ENCODE measurements at regions not wholly inside any gene's neighbourhood (a gene's known extent, or its start where the extent isn't known, plus 50 kb on each side); places are given as distances from the start of the nearest gene placed in this dataset.

DNA sequence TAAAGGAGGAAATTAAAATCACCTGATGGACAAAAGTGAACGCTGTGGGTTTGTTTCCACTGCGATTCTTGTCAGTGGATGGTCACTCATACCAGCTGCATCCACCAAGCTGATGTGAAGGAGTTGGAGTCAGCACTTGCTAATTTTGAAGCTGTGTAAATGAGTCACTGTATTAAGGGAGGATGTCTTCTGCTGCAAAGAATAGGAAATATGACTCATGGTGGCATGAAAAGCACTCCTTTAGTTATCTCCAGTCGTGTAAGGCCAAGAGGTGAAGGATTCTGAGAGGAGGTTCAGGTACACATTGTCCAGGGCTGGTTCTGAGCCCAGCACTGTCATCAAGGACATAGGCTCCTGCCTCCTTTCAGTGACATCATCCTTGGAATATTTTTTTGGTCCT lies 71.7 kb upstream of the SKOR2 start:
- TF ChIP-seq, protein P1, sequence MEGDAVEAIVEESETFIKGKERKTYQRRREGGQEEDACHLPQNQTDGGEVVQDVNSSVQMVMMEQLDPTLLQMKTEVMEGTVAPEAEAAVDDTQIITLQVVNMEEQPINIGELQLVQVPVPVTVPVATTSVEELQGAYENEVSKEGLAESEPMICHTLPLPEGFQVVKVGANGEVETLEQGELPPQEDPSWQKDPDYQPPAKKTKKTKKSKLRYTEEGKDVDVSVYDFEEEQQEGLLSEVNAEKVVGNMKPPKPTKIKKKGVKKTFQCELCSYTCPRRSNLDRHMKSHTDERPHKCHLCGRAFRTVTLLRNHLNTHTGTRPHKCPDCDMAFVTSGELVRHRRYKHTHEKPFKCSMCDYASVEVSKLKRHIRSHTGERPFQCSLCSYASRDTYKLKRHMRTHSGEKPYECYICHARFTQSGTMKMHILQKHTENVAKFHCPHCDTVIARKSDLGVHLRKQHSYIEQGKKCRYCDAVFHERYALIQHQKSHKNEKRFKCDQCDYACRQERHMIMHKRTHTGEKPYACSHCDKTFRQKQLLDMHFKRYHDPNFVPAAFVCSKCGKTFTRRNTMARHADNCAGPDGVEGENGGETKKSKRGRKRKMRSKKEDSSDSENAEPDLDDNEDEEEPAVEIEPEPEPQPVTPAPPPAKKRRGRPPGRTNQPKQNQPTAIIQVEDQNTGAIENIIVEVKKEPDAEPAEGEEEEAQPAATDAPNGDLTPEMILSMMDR (IDR thresholded peaks at IDR 0.05), result no peak
- Histone ChIP-seq H3K27ac (no peak overlapping the region), H3K4me3 (no peak overlapping the region), H3K4me1 (no peaks in the 10 kb centered on the region), H3K9me3 (no peaks in the 10 kb centered on the region), H3K36me3 (no peaks in the 10 kb centered on the region), H3K27me3 (no peaks in the 10 kb centered on the region)
- no peak for DNase-seq (ENCODE audit: low spot score)

DNA sequence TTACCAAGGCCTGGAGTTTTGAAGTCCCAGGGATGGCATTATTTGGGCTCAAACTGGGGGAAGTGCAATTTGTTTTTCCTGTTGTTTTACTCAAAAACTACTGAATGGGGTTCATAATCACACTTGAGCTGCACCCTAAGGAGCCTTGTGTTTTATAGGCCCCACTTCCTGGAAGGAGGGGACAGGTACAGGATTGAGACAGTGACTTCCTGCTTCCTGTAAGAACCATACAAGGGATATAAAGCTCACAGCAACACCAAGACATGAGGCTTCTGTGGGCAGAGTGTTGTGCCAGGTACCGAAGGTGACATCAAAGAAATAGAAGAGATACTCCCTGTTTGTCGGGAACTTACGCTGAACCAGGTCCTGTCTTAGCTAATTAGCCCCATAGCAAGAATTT lies 70.4 kb upstream of the SKOR2 start:
- TF ChIP-seq, protein P1 (IDR thresholded peaks at IDR 0.05), result no peak
- Histone ChIP-seq H3K9me3 (no peaks in the 10 kb centered on the region), H3K36me3 (no peaks in the 10 kb centered on the region), H3K27ac (no peak overlapping the region), H3K4me3 (no peak overlapping the region), H3K27me3 (no peaks in the 10 kb centered on the region), H3K4me1 (no peaks in the 10 kb centered on the region)
- no peak for DNase-seq (ENCODE audit: low spot score)

DNA sequence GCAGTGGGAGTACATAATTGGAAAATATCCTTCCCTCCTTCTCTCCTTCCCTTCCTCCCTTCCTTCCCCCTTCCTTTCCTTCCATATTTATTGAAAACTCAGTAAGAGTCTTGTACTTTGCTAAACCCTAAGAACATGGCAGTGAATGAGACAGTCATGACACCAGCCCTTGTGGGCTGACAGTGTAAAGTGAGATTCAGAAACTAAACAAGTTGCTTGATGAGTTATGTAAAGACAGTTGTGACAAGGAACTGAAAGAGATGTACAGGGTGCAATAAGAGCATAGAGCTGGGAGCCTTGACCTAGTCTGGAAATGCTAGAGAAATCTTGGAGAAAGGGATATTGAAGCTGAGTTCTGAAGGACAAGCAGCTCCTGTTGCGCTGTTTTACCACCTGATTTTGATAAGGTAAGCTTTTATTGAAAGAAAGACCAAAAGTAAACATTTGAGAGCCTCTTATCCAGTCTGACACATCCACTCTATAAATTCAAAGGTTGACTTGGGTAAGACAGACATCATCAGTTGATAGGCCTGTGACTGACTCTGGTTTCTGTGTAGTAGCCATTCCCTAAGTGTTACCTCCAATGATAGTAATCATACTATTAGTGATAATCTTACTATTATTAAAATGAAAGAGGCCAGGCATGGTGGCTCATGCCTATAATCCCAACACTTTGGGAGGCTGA lies 66.5 kb upstream of the SKOR2 start:
- DNase-seq (ENCODE audit: low spot score), result no peak
- Histone ChIP-seq H3K36me3 (no peaks in the 10 kb centered on the region), H3K27ac (no peak overlapping the region), H3K27me3 (no peaks in the 10 kb centered on the region), H3K4me1 (no peaks in the 10 kb centered on the region), H3K9me3 (no peaks in the 10 kb centered on the region), H3K4me3 (no peak overlapping the region)
- TF ChIP-seq, protein P1 (IDR thresholded peaks at IDR 0.05), result no peak

DNA sequence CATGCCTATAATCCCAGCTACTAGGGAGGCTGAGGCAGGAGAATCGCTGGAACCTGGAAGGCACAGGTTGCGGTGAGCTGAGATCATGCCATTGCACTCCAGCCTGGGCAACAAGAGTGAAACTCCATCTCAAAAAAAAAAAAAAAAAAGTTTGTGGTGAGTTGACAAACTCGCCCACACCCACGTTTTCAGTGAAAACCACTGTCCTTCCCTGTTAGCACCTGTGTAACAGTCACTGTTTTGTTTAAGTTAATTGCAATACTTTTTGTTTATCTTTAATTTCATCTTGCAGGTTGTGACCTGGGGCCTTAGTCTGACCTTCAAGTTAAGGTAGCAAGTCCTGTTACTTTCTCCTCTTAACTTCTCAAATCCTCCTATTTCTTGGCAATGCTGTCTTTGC lies 65.5 kb upstream of the SKOR2 start:
- Histone ChIP-seq H3K27me3 (no peaks in the 10 kb centered on the region), H3K36me3 (no peaks in the 10 kb centered on the region), H3K9me3 (no peaks in the 10 kb centered on the region), H3K4me3 (no peak overlapping the region), H3K4me1 (no peaks in the 10 kb centered on the region), H3K27ac (no peak overlapping the region)
- TF ChIP-seq, protein P1 (IDR thresholded peaks at IDR 0.05), result no peak
- DNase-seq (ENCODE audit: low spot score), result no peak

DNA sequence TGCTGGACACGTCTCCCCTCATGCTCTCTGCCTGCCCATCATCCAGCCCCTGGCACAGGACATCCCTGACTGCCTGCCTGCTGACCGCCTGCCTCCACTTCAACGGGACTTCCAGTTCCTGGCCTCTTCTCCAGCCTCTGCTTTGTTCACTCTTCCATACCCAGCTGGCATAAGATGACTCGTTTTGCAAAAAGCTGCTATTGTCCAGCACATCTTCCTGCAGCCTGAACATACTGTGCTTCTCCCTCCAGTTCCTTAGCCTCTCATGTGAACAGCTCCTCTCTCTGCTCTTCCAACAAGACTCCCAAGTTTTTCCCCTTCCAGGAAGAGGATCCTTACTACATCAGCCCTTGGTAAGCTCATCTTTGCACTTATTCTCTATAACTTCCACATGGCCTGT lies 62.4 kb upstream of the SKOR2 start:
- TF ChIP-seq, protein P1 (IDR thresholded peaks at IDR 0.05), result no peak
- H3K9me3 ChIP-seq, result peaks cover 0 to 4% of the 10 kb centered on the region in 2 donors
- no peaks in the 10 kb centered on the region for H3K36me3 ChIP-seq
- no peak overlapping the region for H3K27ac ChIP-seq
- H3K27me3 ChIP-seq, result no peaks in the 10 kb centered on the region
- H3K4me3 ChIP-seq, result no peak overlapping the region
- H3K4me1 ChIP-seq, result no peaks in the 10 kb centered on the region
- no peak for DNase-seq (ENCODE audit: low spot score)

DNA sequence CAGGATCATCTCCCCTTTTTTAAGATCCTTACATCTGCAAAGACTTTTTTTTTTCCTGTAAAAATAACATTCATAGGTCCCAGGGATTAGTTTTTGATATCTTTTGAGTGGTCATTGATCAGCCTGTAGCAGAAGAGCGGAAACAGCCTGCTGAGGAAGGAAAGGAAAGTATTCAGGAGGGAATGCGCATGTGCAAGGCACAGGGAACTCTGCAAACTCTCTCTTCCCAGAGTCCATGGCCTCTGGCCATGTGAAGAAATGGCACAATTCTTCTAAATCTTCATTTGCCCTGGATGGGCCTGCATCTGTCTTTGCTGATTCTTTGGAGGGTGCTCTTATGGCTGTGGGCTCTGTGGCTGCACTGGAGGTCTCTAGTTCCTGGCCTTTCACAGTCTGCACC lies 60.1 kb upstream of the SKOR2 start:
- Histone ChIP-seq H3K4me1 (no peaks in the 10 kb centered on the region), H3K4me3 (no peak overlapping the region), H3K36me3 (no peaks in the 10 kb centered on the region), H3K9me3 (peaks cover 0 to 4% of the 10 kb centered on the region in 2 donors), H3K27ac (no peak overlapping the region), H3K27me3 (no peaks in the 10 kb centered on the region)
- DNase-seq (ENCODE audit: low spot score), result no peak
- TF ChIP-seq, protein P1 (IDR thresholded peaks at IDR 0.05), result no peak

Measured in right atrium auricular region (tissue), 2 donors.